Activated CD4-positive, CD25-positive, alpha-beta regulatory T cell treated with anti-CD3 and anti-CD28 coated beads, Interleukin-2, amount 50 U/mL, for 24 hours (primary cell): ENCODE measurements at regions not wholly inside any gene's neighbourhood (a gene's known extent, or its start where the extent isn't known, plus 50 kb on each side); places are given as distances from the start of the nearest gene placed in this dataset.
"Not testable (repeated sequence)": the region's sequence is repeated elsewhere in the genome, so short reads cannot be mapped to it uniquely, and the experiment has no call there.

Source experiments
- ATAC-seq, 2 donors: fragments of 150-1000 bp; cut with Tn5 transposase; one replicate each; pipeline ENCODE4 v1.10.0; 2021; ENCODE audit warnings: mild to moderate bottlenecking in 1 of 2, moderate library complexity in 1 of 2

GRCh38 chr7:68684996-68685395, 913.3 kb upstream of the AUTS2 start:
- ATAC-seq: no peak

- no peak for ATAC-seq
Observed at GRCh38 chr7:68688416-68689086, 909.7 kb upstream of the AUTS2 start.

- ATAC-seq: no peak
Observed at GRCh38 chr7:68689087-68689433, 909.2 kb upstream of the AUTS2 start.

GRCh38 chr7:68691261-68692216, 906.7 kb upstream of the AUTS2 start:
- no peak for ATAC-seq

- no peak for ATAC-seq
Observed at GRCh38 chr7:68692511-68692910, 905.8 kb upstream of the AUTS2 start.

- ATAC-seq: no peak
Observed at GRCh38 chr7:68694656-68695055, 903.6 kb upstream of the AUTS2 start.

GRCh38 chr7:68697796-68698280, 900.4 kb upstream of the AUTS2 start:
- no peak for ATAC-seq

GRCh38 chr7:68699090-68699711, 899.1 kb upstream of the AUTS2 start:
- ATAC-seq: no peak

GRCh38 chr7:68700414-68700813, 897.9 kb upstream of the AUTS2 start:
- ATAC-seq: no peak

GRCh38 chr7:68706291-68706690, 892.0 kb upstream of the AUTS2 start:
- no peak for ATAC-seq

- ATAC-seq: no peak
Observed at GRCh38 chr7:68707159-68707558, 891.1 kb upstream of the AUTS2 start.

- no peak for ATAC-seq
Observed at GRCh38 chr7:68707958-68708357, 890.3 kb upstream of the AUTS2 start.

- ATAC-seq: no peak
Observed at GRCh38 chr7:68712956-68713495, 885.2 kb upstream of the AUTS2 start.

- ATAC-seq: not testable (repeated sequence)
Observed at GRCh38 chr7:68714135-68714534, 884.1 kb upstream of the AUTS2 start.

GRCh38 chr7:68715907-68716306, 882.4 kb upstream of the AUTS2 start:
- no peak for ATAC-seq

- ATAC-seq: no peak
Observed at GRCh38 chr7:68717176-68717575, 881.1 kb upstream of the AUTS2 start.

- ATAC-seq: no peak
Observed at GRCh38 chr7:68718097-68718551, 880.2 kb upstream of the AUTS2 start.

- no peak for ATAC-seq
Observed at GRCh38 chr7:68720697-68721096, 877.6 kb upstream of the AUTS2 start.

GRCh38 chr7:68722044-68722443, 876.2 kb upstream of the AUTS2 start:
- ATAC-seq: no peak

- ATAC-seq: no peak
Observed at GRCh38 chr7:68724965-68725364, 873.3 kb upstream of the AUTS2 start.

- ATAC-seq: no peak
Observed at GRCh38 chr7:68725843-68726785, 872.2 kb upstream of the AUTS2 start.

GRCh38 chr7:68728720-68729119, 869.6 kb upstream of the AUTS2 start:
- ATAC-seq: not testable (repeated sequence)
